ENCODE measurements at regions not wholly inside any gene's neighbourhood (a gene's known extent, or its start where the extent isn't known, plus 50 kb on each side); places are given as distances from the start of the nearest gene placed in this dataset.

DNA sequence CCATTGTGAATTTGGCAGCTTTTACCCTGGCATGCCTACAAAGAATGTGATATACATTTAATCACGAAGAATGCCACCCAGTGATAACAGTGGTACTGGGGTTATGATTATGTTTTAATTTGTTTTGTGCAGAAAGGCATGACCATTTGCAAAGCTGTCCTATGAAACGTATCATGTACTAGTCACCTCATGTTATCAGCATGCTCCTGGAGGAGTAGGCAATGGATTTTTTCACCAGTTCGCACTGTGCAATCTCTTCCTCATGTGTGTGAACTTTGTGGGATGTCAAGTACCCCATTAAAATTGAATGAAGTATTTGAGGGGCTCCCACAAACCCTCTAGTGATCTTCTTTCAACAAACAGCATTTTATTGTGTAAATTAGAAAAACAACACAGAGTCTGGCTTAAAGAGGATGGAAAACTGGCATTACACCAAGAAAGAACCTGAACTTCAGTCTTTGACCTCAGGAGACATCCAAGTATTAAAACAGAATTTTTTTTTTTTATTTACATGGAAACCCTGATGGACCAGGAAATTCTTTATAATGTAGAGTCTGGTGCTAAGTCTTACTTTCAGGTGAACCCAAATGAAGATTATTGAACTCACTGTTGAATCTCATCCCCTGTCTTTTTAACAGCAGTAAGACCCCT lies 200.6 kb upstream of the PGRMC2 start:
- DNase-seq (ENCODE audit: low read depth in 2 of 2): no peak

DNA sequence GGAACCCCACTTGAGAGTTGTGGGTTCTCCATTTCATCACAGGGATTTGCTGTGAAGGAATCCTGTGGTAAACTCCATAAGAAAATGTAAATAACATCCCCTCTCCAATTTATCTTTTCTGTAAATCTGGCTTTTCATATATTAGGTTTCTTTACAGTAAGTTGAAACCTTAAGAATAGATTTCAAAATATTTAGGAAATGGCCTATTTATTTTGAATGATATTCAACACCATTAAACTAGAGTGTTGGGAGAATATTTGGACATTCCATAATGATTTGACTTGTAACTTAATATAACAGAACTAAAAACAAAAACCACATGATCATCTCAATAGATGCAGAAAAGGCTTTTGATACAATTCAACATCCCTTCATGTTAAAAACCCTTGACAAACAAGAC lies 197.3 kb upstream of the PGRMC2 start:
- no peak for DNase-seq (ENCODE audit: low read depth in 2 of 2)

DNA sequence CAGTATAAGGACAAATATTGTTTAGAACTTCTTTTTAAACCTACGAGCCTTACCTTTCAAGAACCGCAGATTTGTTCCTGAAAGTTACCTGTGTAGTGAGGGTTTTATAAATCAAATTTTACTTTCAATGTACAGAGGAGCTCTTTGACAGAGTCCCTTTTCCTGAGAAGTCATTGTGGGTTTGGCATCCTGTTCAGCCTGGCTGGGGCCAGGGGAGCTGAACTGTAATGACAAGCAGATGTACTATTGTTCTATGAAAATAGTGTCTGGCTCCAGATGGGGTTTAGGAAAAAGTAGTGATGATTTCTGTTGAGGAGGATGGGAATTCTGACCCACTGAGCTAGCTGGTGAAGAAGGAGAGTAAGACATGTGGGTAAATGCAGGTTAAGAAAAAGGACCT lies 196.2 kb upstream of the PGRMC2 start:
- DNase-seq (ENCODE audit: low read depth in 2 of 2): no peak

DNA sequence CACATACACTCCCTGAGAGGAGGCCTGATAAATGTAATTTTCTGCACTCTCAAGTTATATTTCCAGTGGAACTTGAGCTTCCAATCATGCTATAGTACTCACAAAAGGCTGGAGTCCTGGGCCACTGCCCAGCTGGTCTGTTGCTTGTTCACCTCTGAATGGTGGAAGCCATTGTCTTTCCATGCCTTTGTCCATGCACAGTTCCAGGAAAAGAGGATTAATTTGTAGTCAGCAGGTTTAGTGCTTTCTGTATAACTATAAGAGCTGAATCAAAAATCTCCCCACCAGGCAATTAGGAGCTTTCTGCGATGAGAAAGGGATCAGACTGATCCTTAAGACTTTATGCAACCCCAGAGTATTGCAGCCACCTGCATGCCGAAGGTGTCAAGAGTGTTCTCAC lies 195.4 kb upstream of the PGRMC2 start:
- DNase-seq (ENCODE audit: low read depth in 2 of 2): no peak

DNA sequence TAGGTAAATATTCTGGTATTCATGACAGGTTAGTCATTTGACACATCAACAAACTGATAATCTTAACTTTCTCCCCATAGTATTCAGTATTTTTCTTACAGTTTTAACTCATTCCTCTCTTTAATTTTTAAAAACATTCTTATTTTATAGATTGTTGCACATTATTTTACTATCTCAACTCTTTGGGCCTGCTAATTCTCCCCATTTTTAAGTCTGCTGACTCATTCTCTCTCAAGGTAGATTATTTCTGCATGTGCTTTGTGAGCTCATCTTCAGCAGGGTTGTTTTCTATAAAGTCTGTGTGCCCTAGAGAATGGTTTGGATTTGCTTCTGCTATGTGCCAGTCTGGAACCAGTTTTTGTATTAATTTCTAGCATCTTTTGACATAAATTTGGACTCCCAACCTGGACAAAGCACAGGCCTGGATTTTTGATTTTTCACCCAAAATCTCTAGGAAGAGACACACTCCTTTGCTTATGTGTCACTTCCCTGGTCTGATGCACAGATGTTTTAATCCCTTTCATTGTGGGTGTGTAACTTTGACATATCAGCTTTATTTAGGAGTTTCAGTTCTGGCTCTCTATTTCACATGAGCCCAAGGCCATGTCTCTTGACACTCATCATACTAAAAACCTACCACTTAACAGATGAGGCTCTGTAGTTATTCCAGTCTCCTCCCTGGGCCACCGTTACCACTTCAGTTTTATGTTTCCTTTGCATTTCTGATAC lies 194.3 kb upstream of the PGRMC2 start:
- no peak for DNase-seq (ENCODE audit: low read depth in 2 of 2)

DNA sequence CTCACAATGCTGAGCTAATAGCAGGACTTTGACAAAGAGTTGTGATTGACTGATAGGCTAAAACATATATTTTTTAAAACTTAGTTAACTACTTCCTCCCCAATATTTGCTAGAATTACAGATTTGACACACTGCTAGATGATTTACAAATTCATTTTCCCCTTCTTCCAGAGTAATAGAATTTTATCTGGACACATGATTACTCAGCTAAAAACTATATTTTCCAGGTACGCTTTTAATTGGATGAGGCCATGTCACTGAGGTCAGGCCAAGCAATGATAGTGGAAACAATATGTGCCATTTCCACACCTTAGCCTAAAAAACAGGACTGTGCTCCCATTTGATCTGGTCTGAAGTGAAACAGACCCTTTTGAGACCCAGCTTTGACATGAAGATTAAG lies 193.3 kb upstream of the PGRMC2 start:
- DNase-seq (ENCODE audit: low read depth in 2 of 2): no peak

DNA sequence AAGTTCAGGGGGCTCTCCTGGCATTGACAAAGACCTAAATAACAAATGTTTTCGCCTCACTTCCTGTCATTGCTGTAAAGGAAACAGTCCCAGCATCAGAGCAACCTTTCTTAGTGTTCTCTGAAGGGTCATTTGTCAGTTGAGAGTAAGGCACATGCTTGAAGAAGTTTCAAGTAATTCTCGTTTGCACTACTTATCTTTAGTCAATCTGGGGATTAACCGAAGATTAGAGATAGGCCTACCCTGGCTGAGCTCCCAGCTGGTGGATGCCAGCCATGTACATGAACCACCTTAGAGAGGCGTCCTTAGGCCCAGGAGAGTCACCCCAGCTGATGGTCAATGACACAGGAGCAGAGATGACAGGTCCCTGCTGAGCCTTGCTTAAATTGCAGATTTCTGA lies 189.9 kb upstream of the PGRMC2 start:
- DNase-seq (ENCODE audit: low read depth in 2 of 2): no peak

DNA sequence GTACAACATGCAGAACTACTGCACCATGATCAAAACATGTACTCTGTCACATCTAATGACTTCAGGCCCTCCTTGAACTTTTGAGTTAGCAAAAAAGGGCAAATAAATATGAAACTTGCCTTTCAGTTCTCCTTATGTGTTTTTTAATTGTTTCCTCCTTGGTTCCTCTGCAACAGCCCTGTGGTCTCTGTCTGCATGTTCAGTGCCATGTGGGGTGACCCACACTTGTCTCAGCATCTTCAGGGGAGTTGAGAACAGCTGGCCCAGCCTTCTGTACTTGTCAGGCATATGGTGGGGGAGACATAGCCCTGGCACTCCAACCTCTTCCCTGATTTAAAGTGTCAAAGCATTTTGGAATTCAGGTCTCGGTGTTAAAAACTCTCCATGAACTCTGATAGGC lies 188.0 kb upstream of the PGRMC2 start:
- no peak for DNase-seq (ENCODE audit: low read depth in 2 of 2)

DNA sequence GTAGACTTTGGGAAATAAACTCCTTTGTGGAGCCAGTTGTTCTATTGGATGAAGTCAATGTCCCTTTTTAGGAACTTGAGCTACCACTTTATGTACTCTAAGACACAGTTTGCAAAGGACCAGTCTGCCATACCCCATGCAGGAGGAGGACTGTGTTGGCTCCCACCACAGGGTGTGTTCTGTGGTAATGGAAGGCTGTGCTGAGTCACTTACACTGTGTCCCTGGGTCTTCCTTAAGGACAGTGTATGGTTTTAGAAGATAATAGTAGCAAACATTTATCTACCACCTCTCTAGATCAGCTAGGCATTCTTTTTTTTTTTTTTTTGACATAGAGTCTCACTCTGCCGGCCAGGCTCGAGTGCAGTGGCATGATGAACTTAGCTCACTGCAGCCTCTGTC lies 184.0 kb upstream of the PGRMC2 start:
- DNase-seq (ENCODE audit: low read depth in 2 of 2): no peak

DNA sequence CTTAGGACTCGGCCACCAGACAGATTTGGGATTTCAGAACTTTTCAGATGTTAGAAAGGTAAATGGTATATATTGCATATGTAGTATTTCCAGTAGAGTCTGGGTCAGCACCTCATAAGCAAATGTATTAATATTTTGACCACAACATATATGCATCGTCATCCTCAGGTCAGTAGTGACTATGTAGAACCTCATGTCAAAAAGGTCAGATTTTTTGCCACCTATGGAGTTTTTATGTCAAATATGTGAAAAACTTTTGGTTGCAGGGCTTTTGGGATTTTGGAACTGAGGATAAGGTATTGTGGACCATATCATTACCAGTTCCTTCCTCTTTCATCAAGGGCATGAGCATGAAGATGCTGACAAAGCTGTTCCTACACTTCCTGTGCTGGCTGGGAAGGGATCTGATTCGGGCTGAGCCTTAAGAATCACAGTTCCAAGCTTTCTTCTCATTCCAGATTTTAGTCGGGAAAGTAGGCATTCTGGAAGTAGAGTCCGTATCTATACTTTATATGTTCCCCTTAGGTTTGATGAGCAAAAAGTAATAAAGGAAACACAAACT lies 183.0 kb upstream of the PGRMC2 start:
- DNase-seq (ENCODE audit: low read depth in 2 of 2): no peak

DNA sequence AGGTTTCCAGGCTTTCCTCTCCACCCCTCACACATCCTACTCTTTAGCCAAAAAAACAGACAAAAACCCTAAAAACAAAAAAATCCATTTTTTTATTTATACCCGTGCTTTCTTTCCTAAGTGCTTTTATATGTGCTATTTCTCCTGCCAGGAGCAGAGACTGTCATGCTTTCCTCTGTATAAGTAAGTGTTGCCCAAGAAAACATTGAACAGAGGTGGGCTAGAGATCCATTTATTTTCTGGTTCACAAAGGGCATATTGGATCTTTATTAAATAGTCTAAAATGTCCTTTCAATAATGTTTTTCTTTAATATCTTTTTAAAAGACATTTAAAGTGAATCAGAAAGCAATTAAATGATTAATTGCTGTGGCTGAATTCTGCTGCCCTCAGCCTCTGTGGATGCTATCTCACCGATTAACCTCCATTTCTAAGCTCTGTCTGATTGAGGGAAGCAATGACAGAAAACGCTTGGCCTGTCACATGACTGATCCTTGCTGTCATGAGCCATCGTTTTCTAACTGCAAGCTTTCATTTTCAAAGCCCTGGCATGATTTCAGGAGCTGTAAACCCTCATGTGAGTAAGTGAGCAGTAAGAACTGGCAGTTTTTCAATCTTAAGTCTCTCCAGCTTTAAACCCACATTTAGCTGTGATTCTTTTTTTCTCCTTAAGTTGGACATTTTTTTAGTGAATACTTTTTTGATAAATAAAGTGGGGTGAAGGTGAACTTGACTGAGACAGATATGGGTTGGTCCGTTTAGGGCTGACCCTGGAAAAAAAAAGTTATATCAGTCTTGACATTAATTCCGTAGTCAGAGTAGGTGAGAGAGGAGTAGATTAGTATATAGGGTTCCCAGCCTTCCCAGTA lies 180.7 kb upstream of the PGRMC2 start:
- DNase-seq (ENCODE audit: low read depth in 2 of 2): no peak

DNA sequence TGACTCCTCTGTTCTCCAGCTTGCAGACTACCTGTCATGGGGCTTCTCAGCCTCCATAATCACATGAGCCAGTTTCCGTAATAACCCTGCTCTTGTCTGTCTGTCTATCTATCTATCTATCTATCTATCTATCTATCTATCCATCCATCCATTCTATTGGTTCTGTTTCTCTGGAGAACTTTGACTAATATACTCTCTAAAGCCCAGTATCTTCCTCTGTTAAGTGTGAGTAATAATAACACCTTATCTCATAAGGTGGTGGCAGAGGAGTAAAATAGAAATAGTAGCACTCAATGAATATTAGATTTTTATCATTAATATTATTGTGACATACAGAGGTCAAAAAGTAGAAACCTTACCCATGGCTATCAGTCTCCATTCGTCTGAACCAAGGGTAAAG lies 177.9 kb upstream of the PGRMC2 start:
- no peak for DNase-seq (ENCODE audit: low read depth in 2 of 2)

DNA sequence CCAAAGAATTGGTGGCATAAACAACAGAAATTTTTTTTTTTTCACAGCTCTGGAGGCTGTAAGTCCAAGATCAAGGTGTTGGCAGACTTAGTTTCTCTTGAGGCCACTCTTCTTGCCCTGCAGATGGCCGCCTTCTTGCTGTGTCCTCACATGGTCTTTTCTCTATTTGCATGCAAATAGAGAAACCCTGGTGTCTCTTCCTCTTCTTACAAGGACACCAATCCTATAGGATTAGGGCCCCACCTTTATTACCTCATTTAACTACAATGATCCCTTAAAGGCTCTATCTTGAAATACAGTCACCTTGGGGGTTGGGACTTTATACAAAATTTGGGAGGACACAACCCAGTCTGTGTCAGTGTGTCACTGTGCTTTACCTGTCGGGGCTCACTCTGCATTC lies 175.4 kb upstream of the PGRMC2 start:
- DNase-seq (ENCODE audit: low read depth in 2 of 2): no peak

DNA sequence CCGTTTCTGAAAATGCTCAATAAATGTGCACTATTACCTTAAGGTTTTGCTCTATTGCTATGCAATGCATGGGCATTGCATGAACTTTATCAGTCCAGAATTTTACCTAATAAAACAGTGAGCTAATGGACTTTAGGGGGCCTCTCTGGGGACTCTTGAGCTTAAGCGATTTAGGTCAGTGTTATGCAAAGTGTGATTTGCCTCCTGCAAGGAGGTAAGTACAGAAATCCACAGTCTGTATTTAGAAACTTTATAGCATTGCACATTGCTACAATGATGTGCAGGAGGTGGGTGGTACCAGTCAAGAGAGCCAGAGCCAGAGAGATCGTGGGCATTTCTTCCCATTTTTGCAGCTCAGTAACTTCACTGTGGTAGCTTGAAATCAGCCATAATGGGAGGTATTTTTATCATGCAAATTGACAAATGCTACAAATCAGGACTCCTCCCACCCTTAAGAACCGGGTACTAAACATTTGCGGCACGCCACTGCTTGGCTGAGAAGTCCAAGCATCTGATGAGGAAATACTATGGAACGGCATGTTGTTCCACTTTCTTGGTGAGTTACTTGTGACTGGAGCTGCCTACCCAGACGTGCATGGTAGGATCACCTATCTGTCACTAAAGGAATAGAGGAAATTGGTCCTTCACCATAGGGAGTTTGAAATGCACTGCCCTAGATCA lies 174.6 kb upstream of the PGRMC2 start:
- no peak for DNase-seq (ENCODE audit: low read depth in 2 of 2)

DNA sequence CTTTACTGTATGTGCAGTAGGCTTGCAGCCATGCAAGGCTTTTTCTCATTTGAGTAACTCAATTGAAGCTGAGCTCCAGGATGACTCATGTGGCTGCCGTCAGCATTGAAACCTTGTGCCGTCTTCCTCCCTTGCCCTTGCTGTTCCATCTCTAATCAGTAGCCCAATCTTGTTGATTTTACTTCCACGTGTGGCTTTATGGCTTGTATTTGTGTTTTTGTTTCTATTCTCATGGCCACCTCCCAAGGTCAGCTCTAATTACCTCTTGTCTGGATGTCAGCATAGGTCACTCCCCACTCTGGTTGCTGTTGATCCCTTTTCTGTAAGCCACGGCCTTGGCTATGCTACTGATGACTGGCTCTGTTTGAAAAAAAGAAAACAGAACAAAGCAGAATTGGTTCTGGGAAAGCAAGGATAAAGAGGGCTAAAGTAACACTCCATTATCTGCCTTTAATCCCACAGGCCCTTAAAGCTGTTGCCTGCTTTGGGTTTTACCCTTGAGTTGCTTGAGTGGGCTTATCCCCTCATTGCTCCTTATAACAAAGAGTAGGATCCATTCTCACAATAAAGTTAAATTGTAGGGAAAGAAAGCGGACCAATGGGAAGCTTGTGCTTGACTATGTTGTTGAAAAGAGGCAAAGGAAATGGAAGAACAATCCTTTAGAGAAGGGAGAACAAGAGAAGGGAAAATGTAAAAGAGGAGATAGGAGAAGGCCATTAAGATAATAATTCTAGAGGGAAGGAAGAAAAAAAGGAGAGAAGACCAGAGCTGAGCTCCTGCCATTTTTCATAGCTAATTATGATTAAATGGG lies 173.9 kb upstream of the PGRMC2 start:
- no peak for DNase-seq (ENCODE audit: low read depth in 2 of 2)

DNA sequence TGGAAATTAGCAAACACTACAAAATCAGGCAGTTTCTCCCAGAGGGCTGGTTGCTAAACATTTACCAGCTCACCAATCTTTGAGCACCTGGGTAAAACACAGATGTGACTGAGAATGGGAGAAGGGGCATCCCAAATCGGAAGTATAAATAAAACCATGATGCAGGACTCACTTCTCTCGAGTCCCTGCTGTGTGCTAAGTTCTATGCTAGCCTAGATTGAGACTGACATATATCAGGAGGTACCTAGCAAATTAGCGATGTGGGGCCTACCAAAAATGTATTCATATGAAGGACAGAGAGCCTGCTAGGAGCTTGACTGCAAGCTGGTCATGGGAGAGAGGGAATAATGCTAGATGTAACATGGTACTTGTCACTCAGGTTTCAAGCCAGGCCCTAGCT lies 171.9 kb upstream of the PGRMC2 start:
- DNase-seq (ENCODE audit: low read depth in 2 of 2): no peak

DNA sequence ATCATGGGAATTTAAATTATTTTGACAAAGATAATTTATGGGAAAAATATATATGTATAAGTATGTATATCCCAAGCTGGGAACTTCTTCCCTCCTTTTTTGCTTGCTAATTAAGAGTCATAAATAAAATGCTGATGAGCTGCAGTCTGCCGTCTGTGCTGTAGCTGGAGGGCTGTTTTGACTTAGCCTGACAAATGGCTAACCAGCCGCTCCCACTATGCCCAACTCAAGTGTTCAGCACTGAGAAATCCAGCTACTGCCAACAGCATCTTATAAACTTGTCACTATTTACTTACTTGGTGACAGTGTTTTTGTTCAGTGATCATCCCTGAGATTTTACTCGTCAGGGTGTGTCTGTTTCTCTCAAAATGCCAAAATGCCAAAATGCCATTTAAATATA lies 171.2 kb upstream of the PGRMC2 start:
- DNase-seq (ENCODE audit: low read depth in 2 of 2): no peak

DNA sequence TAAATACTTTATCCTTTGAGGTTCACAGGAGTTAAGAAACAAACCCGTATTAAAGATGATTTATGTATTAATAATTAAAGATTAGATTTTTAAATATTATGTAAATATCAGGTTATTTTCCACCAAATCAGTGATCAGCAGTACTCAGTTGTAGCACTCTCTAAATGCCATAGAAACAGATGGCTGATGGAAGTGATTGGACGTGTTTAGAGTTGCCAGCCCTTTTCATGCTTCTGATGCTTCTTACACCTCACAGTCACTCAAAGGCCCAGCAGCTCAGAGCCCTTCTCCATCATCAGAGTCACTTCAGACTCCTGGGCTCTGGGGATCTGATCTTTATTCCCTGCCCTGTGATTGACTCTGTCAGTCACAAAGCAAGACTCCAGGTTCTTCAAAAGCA lies 170.1 kb upstream of the PGRMC2 start:
- DNase-seq (ENCODE audit: low read depth in 2 of 2): no peak

DNA sequence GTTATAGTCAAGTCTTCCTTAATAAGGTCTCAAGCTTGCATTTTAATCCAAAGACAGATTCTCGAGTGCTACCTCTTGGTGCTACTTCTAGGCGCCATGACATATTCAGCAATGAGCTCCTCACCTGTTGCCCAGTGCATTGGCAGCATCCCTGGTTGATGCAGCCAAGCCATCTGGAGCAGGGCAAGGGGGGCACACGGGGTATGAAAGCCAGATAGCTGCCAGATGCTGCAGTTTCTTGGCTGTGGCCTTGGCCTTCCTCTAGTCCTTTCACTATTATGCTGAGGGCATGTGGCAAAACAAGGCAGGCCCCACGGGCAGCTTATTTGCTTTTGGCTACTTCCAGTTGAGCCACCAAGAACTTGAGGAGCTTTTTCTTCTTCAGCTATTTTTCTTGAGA lies 168.6 kb upstream of the PGRMC2 start:
- DNase-seq (ENCODE audit: low read depth in 2 of 2): no peak

DNA sequence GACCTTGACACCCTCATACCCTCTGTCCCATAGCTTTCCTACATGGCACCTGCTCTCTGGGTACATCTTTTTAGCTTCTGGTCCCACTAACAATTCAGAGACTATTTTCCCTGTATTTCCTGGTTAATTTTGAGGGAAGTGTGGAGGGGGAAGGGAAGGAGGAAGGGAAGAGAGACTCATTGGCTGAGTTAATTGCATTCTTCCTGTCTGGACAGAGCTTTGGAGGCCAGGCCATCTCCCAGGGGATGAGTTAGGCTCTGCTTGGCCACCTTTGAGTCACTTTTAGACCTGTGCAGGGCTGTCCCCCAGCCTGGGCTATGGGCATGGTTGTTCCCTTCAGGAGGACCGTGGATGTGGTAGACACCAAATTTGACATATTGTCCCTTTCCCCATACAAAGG lies 167.9 kb upstream of the PGRMC2 start:
- no peak for DNase-seq (ENCODE audit: low read depth in 2 of 2)

DNA sequence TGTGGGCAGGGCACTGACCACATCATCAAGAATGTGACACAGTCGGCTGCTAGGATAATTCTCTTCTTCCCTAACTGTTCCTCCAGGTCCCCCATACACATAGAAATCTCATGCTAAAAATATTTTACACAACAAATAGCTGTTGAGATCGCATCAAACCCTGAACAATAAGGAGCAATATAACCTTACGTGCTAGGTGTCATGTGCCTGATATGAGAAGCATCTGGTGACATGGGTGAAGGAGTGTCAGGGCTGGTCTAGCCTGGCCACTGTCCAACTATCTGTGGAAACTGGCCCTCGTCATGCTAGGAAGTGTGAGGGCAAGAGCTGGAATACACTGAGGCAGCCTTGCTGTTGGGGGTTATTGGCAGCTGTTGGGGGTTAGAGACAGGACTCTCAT lies 167.3 kb upstream of the PGRMC2 start:
- DNase-seq (ENCODE audit: low read depth in 2 of 2): no peak

Data from stimulated activated CD4-positive, alpha-beta T cell treated with anti-CD3 and anti-CD28 coated beads, Interleukin-1b, Interleukin-23, amount 100 ng/mL, for 4 hours (primary cell).